KBM-7 (cell line): ENCODE measurements at regions not wholly inside any gene's neighbourhood (a gene's known extent, or its start where the extent isn't known, plus 50 kb on each side); places are given as distances from the start of the nearest gene placed in this dataset.
A peak's percentile ranks its signal among the peaks of the same experiment; 100 is the strongest.

Experiments
- DNase-seq: peaks from one replicate; pipeline ENCODE4 v3.0.0-alpha.2; 2015
- in situ Hi-C: fragments of 300-500 bp; cut with MboI; formaldehyde crosslinking; loops from 2 replicates; pipeline ENCODE4 v1.14.3; 2020; ENCODE audit warnings: low sequenced_read_pairs, low pct_unique_long_range_greater_than_20kb, mixed read lengths

DNA sequence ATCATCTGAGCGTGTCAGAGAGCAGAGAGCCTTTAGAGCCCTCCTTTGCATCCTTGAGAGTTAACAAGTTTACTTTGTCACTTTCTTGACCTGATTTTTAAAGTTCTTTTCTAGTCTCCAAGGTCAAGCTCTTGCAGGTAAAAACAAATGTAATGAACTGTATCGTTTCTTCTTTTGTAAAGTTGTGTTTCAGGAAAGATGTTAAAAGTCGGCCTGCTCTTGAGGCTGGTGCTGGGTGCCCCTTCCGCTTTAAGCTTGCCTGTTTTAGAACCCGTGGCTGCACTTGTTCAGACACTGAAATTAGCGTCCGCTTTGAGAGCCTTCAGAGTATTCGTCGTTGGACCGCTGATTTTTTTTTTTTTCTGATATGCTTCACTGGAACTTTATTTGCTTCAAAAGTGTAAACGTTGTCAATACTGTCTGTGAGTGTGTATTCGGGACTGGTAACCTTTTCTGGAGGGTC, 52.6 kb upstream of the ULK4 start:
- in situ Hi-C loops = no loop called here
- DNase-seq = peak; percentile 59

DNA sequence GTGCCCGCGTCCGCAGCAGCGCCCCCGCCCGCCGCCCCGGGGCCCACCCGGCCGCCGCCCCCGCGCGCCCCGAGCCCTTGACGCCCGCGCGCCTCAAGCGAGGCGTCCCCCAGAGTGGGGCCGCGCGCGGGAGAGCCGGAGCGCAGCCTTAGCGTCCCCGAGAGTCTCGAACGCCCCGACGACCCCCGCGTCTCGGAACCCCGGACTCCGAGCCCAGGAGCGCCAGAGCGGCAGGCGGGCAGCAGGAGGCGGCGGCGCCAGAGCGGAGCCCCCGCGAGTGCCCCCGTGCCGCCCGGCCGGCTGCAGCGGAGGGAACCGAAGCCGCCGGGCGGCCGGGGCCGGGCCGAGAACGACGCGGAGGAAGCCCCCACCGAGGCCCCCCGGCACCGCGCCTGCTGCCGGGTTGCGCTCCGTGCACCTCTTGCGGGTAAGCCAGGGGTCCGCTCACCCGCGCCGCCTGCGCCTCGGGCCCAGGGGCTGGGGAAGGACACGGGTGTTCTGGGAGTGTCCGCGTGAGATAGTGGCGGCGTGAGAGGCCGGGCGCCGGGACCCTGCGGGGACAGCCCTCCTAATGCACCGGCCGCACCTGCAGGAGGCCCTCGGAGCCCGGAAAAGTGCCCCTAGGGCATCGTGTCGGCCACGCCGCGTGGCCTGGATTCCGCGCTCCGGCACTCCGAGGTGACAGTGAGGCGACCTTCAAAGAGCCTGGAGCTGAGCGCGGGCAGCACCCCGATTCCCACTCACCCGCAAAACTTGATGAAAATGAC, 52.0 kb upstream of the ULK4 start:
- DNase-seq = no peak
- in situ Hi-C loops = no loop called here

DNA sequence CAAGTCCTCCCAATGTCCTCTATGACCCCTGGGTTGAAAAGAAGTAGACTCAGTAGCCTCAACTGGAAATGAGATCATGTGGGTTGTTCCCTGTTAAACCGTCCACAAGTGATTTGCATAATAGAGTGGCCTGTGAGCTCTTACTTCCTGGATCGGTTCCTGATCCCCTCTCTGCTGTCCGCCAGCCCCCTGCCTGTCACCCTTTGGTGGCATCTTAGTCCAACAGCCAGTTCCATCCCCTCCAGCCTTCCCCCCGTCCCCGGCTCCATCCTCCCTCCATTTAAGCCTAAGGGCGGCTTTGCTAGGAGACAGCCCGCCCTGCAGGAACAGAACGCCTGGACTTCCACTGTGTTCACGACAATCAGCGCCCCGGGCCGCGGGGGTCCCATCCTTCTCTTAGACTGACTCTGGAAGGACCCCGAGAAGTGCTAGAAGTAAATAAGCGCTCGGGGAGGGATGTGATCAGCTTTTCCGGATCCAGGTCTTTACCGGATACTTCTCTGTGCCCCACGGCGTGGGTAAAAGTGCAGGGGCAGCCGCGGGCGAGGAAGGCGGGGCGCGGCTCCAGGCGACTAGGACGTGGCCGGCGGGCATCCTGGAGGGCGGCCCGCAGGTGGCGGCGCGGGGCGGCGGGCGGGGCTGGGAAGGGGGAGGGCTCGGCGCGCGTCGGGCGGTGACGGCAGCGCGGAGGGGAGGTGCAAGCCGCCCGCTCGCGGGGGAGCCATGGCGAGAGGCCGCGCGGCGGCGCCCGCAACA, 51.2 kb upstream of the ULK4 start:
- peak; percentile 93 for DNase-seq
- in situ Hi-C loops = no loop called here

DNA sequence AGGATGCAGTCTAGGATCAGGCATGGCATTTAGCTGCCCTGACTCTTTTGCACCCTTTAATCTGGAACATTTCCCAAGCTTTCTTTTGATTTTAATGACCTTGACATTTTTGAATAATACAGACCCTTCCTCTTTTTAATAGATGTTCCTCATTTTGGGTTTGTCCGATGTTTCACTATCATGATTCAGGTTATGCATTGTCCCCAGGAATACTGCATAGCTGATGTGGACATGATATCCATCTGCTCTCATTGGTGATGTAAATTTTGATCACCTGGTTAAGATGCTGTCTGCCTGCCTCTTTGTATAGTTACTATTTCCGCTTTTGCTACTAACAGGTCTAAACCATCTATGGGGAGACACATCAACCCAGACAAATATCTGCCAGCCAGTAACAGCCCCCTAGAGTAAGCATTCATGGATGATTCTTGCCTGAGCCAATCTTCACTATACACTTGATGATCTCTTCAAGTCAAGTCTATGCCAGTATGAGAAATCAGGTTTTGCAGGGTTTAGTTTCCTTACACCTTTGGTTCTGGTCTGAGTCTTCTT, 50.6 kb upstream of the ULK4 start:
- DNase-seq = no peak
- in situ Hi-C loops = no loop called here
